ENCODE measurements at regions not wholly inside any gene's neighbourhood (a gene's known extent, or its start where the extent isn't known, plus 50 kb on each side); places are given as distances from the start of the nearest gene placed in this dataset.
"Not testable (repeated sequence)": the region's sequence is repeated elsewhere in the genome, so short reads cannot be mapped to it uniquely, and the experiment has no call there.

GRCh38 chrX:40853004-40853815 lies 117.9 kb upstream of the MED14 start:
- DNase-seq (ENCODE audit: low read depth in 2 of 2): no peak

DNA sequence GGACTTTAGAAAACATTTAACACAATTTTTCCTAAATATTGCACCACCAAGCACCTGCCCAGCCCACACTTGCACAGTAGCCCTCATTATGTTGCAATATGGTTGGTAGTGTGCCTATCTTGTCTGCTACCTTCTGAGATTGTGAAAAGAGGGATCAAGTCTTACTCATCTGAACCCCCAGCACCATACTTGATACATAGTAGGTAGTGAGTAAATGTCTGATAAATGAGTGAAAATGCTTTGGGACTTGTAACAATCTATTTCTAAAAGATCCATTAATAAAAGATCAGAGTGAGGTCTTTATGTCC lies 118.4 kb upstream of the MED14 start:
- no peak for DNase-seq (ENCODE audit: low read depth in 2 of 2)

DNA sequence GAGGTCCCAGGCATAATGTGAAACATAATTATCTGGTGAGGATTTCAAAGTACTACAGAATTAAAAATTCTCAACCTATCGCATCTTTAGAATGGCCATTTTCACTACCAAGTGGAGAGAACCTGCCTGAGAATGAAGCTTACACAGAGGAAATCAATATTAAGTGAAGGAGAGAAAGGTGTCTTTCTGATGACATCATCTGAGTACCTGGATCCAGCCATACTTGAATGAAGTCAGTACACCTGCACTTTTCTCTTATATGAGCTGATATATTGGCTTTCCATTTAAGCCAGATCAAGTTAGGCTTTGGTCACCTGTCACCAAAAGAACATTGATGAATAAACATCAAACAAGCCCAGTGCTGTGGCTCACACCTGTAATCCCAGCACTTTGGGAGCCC lies 118.9 kb upstream of the MED14 start:
- DNase-seq (ENCODE audit: low read depth in 2 of 2): no peak

GRCh38 chrX:40855411-40855810 lies 120.1 kb upstream of the MED14 start:
- no peak for DNase-seq (ENCODE audit: low read depth in 2 of 2)

GRCh38 chrX:40855932-40856515 lies 120.7 kb upstream of the MED14 start:
- no peak for DNase-seq (ENCODE audit: low read depth in 2 of 2)

GRCh38 chrX:40861952-40862554 lies 126.7 kb upstream of the MED14 start:
- DNase-seq (ENCODE audit: low read depth in 2 of 2): not testable (repeated sequence)

DNA sequence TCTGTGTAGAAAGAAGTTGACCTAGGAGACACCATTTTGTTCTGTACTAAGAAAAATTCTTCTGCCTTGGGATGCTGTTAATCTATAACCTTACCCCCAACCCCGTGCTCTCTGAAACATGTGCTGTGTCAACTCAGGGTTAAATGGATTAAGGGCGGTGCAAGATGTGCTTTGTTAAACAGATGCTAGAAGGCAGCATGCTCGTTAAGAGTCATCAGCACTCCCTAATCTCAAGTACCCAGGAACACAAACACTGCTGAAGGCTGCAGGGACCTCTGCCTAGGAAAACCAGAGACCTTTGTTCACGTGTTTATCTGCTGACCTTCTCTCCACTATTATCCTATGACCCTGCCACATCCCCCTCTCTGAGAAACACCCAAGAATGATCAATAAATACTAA lies 127.9 kb upstream of the MED14 start:
- not testable (repeated sequence) for DNase-seq (ENCODE audit: low read depth in 2 of 2)

DNA sequence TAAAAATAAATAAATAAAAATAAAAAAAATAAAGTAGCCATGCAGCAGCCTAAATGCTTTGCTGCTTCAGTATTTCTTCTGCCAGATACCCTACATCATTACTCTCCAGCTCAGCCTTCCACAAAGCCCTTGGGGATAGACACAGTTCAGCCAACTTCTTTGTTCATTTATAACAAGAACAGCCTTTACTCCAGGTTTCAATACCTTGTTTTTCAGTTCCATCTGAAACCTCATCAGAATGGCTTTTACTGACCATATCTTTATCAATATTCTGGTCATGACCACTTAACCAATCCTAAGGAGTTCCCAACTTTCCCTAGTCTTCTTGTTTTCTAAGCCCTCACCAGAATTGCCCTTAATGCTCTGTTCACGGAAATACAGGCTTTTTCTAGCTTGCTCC lies 128.3 kb upstream of the MED14 start:
- DNase-seq (ENCODE audit: low read depth in 2 of 2): no peak

GRCh38 chrX:40864972-40865371 lies 129.6 kb upstream of the MED14 start:
- DNase-seq (ENCODE audit: low read depth in 2 of 2): no peak

GRCh38 chrX:40866893-40867292 lies 131.6 kb upstream of the MED14 start:
- no peak for DNase-seq (ENCODE audit: low read depth in 2 of 2)

DNA sequence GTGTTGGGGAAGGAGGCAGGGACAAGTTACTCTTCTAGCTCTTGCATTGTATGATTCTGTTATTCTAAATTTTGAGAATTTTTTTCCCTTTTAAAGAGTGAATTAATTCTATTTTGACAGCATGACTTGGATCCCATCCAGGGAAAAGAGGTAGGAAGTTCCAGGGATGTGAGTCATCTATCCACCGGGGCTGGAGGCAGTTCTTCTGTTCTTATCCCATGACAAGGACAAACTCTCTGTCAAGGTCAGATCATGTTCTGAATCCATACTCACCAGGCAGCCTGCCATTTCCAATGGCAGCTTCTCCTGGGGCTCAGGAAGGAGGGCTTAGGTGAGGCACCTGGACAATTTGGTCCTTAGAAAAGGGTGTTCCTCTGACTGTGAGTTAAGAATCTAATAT lies 132.0 kb upstream of the MED14 start:
- DNase-seq (ENCODE audit: low read depth in 2 of 2): no peak

GRCh38 chrX:40868868-40869267 lies 133.5 kb upstream of the MED14 start:
- DNase-seq (ENCODE audit: low read depth in 2 of 2): no peak

DNA sequence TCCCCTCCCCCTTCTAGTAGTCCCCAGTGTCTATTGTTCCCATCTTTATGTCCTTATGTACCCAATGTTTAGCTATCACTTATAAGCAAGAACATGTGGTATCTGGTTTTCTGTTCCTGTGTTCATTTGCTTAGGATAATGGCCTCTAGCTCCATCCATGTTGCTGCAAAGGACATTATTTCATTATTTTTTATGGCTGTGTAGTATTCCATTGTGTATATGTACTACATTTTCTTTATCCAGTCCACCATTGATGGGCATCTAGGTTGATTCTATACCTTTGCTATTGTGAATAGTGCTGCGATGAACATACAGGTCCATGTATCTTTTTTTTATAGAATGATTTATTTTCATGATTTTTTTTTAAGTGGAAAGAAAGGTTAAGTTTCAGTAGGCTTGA lies 135.6 kb upstream of the MED14 start:
- not testable (repeated sequence) for DNase-seq (ENCODE audit: low read depth in 2 of 2)

- DNase-seq (ENCODE audit: low read depth in 2 of 2): no peak
These were observed 136.2 kb upstream of the MED14 start for GRCh38 chrX:40871385-40872082.

DNA sequence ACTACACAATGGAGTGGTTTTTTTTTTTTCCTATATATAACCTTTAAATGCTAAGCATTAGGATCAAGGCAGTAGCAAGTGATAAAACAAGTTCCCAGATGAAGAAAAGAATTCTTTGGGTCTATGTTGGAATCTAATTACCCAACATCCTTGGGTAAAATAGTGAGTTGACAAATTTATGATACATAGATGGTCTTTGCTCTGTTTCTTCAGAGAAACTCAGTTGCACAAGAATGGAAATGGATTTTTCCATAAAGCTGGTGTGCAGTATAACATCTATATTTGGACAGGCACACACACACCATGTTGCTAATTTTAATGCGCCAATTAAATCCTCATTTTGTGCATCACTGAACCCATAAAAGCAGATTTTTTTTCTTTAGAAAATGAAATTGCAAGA lies 137.0 kb upstream of the MED14 start:
- no peak for DNase-seq (ENCODE audit: low read depth in 2 of 2)

DNA sequence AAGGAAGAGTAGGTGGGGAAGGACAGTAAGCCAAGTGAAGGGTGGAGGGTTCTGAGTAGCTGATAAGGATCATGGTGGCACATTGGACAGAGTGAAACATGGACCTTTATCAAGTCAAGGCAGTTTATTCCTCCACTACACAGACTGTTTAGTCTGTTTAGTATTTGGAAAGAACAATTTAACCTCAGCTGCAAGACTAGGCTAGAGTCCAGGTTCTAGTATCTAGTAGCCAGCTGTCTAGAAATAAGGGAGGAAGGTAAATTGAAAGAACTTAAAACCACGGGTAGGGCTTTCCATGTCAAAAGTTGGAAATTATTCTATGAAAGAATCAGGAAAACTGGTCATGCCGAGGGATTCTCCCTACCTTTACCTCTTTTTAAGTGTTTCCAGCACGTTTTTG lies 140.1 kb upstream of the MED14 start:
- DNase-seq (ENCODE audit: low read depth in 2 of 2): no peak

DNA sequence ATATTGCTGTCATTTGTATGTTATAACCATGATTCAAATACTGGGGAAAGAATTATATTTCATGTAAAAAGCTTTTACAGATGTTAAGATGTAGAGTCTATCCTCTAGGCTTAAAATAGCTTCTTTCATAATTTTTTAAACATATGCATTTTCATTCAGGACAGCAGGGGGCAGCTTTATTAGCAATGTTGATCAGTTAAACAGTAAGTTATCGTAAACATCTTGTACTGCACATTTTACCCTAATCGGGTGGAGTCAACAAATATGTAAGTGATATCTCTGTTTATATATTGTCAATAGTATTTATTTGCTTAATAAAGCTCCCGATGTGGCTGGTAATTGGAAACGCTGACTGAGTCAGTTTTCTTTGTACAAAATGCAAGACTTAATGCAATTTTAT lies 142.5 kb upstream of the MED14 start:
- no peak for DNase-seq (ENCODE audit: low read depth in 2 of 2)

- DNase-seq (ENCODE audit: low read depth in 2 of 2): no peak
These were observed 143.4 kb upstream of the MED14 start for GRCh38 chrX:40878766-40879165.

DNA sequence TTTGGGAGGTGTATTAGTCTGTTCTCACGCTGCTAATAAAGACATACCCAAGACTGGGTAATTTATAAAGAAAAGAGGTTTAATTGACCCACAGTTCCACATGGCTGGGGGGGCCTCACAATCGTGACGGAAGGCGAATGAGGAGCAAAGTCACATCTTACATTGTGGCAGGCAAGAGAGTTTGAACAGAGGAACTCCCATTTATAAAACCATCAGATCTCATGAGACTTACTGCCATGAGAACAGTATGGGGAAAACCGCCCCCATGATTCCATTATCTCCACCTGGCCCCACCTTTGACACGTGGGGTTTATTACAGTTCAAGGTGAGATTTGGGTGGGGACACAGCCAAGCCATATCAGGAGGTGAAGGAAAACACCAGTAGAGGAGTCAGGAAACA lies 143.8 kb upstream of the MED14 start:
- not testable (repeated sequence) for DNase-seq (ENCODE audit: low read depth in 2 of 2)

GRCh38 chrX:40880712-40881111 lies 145.4 kb upstream of the MED14 start:
- DNase-seq (ENCODE audit: low read depth in 2 of 2): no peak

DNA sequence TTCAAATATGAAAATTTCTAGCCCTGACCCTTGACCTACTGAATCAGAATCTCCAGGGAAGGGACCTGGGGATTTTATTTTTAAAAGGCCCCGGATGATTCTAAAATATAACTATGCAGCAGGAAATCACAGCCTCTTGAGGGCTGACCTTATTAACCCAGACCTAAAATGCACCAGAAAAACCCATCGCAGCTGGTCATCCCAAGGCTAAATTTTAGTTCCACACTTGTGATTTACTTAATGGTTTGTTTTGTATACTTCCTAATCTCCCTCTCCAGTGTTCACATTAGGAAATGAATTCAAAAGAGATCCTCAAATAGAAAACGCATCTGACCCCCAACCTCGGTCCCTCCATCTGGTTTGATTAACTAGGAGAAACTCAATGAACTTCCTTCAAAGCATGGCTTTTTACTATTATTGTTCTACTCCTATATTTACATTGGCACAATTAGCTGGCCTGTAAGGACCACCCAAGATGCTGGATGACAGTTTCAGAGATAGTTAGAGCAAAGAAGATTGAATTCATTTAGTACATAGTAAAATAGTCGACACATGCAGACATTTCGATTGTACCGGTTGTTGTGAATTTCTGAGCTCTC lies 147.8 kb upstream of the MED14 start:
- no peak for DNase-seq (ENCODE audit: low read depth in 2 of 2)

GRCh38 chrX:40885989-40886388 lies 150.6 kb upstream of the MED14 start:
- DNase-seq (ENCODE audit: low read depth in 2 of 2): no peak

Data from stimulated activated CD4-positive, alpha-beta T cell treated with anti-CD3 and anti-CD28 coated beads, Interleukin-15, amount 100 ng/mL, for 48 hours (primary cell).